GM12878 (cell line): ENCODE measurements at regions not wholly inside any gene's neighbourhood (a gene's known extent, or its start where the extent isn't known, plus 50 kb on each side); places are given as distances from the start of the nearest gene placed in this dataset.

Source experiments
- ATAC-seq: fragments of 200-7000 bp; cut with Tn5 transposase; 3 replicates; pipeline ENCODE4 v1.9.1; 2020; ENCODE audit warnings: mild to moderate bottlenecking, moderate library complexity
- BruUV-seq: library from RNA; stranded (reverse); fragments of 400-500 nt; replicated peaks from 2 replicates; lab custom pipeline; 2021; lab: Mats Ljungman, UMichigan
- CTCF ChIA-PET: fragments of 300-600 bp; sonication (Branson Sonifier 250); formaldehyde crosslinking; extraction: SDS; loops from one replicate; lab custom pipeline; 2021; ENCODE audit warnings: inconsistent platforms; lab: Yijun Ruan, JAX
- POLR2A ChIA-PET: fragments of 350-600 bp; formaldehyde crosslinking; extraction: SDS; loops from one replicate; lab custom pipeline; 2021; ENCODE audit warnings: inconsistent platforms; lab: Charles Lee
- RAD21 ChIA-PET: fragments of 300-600 bp; sonication (Branson Sonifier 250); formaldehyde crosslinking; loops from one replicate; lab custom pipeline; 2023; ENCODE audit warnings: antibody characterized with exemption; ENCODE audit not compliant: unreplicated experiment; lab: Charles Lee
- SMC1A ChIA-PET: fragments of 300-600 bp; sonication (Branson Sonifier 250); formaldehyde crosslinking; loops from one replicate; lab custom pipeline; 2023; ENCODE audit not compliant: unreplicated experiment, uncharacterized antibody; lab: Charles Lee
- DNase-seq: peaks from one replicate; pipeline ENCODE4 v3.0.0-alpha.2; 2011; ENCODE audit warnings: low read depth, low spot score
- FAIRE-seq: peaks from 3 replicates; lab custom pipeline; 2011; peaks lifted over from hg19 to GRCh38; lab: Jason Lieb, UNC
- H2AFZ ChIP-seq: 2 replicates; pipeline ENCODE4 v1.6.0; 2011; ENCODE audit warnings: low read depth, low read length, control low read depth; ENCODE audit not compliant: control insufficient read depth
- H3K27ac ChIP-seq: 2 replicates; pipeline ENCODE4 v1.5.1; 2011; ENCODE audit warnings: control low read depth; ENCODE audit not compliant: control insufficient read depth, insufficient read depth
- H3K27me3 ChIP-seq, 2 experiments: replicated peaks in 1 of 2; 2 replicates each; pipeline versions ENCODE4 v1.6.0 to v1.6.1; 2011; ENCODE audit warnings: low read length in 1 of 2; ENCODE audit not compliant: control insufficient read depth in 2 of 2, insufficient read depth in 2 of 2
- H3K36me3 ChIP-seq, 2 experiments: 2 replicates each; pipeline ENCODE4 v1.5.1; 2011; ENCODE audit warnings: low read length in 1 of 2; ENCODE audit not compliant: control insufficient read depth in 2 of 2, insufficient read depth in 2 of 2
- H3K4me1 ChIP-seq: 2 replicates; pipeline ENCODE4 v1.6.1; 2011; ENCODE audit warnings: mild to moderate bottlenecking, low read length, moderate library complexity, mixed read lengths; ENCODE audit not compliant: control insufficient read depth, insufficient read depth
- H3K4me2 ChIP-seq: 2 replicates; pipeline ENCODE4 v1.6.0; 2011; ENCODE audit warnings: control low read depth; ENCODE audit not compliant: control insufficient read depth, insufficient read depth
- H3K4me3 ChIP-seq: fragments of 200-600 bp; sonication (generic); 2 replicates; pipeline ENCODE4 v1.5.1; 2016
- H3K79me2 ChIP-seq: 2 replicates; pipeline ENCODE4 v1.6.0; 2011; ENCODE audit warnings: low read length; ENCODE audit not compliant: control insufficient read depth, insufficient read depth
- H3K9ac ChIP-seq: 2 replicates; pipeline ENCODE4 v1.8.0; 2011; ENCODE audit warnings: low read length, control low read depth, mixed read lengths; ENCODE audit not compliant: control insufficient read depth, insufficient read depth
- H3K9me3 ChIP-seq: replicated peaks from 3 replicates; pipeline ENCODE4 v1.5.1; 2011; ENCODE audit warnings: mild to moderate bottlenecking, low read length; ENCODE audit not compliant: control insufficient read depth, insufficient read depth
- H4K20me1 ChIP-seq: 2 replicates; pipeline ENCODE4 v1.6.0; 2011; ENCODE audit not compliant: control insufficient read depth, insufficient read depth
- EGR1 ChIP-seq, 2 experiments: IDR thresholded peaks; 1 replicate in 1 of 2; 2 replicates in 1 of 2; pipeline ENCODE4 v1.6.1; 2011 to 2012; ENCODE audit warnings: low read depth in 2 of 2, low read length in 2 of 2, borderline replicate concordance in 1 of 2, mild to moderate bottlenecking in 1 of 2, moderate library complexity in 1 of 2
- SPI1 ChIP-seq: IDR thresholded peaks from 2 replicates; pipeline ENCODE4 v1.6.1; 2011; ENCODE audit warnings: low read depth, mild to moderate bottlenecking, low read length, moderate library complexity, borderline replicate concordance; ENCODE audit not compliant: insufficient read depth
- ZBTB4 ChIP-seq: fragments of 450-650 bp; formaldehyde crosslinking; IDR thresholded peaks from 2 replicates; pipeline ENCODE4 v1.4.0; 2022; ENCODE audit warnings: mild to moderate bottlenecking, moderate library complexity
- WGBS: methylation state at CpG from one replicate; pipeline ENCODE4 v1.1.6; 2016; ENCODE audit warnings: low lambda C conversion rate; ENCODE audit not compliant: insufficient replicate concordance, insufficient coverage; ENCODE audit errors: missing lambda C conversion rate; 5-methylcytosine and 5-hydroxymethylcytosine counted together
- in situ Hi-C: fragments of 300-500 bp; cut with MboI; formaldehyde crosslinking; loops from 9 replicates; pipeline ENCODE4 v1.14.3; 2018; ENCODE audit warnings: mixed read lengths
- intact Hi-C: fragments of 100-400 bp; cut with micrococcal nuclease; formaldehyde crosslinking; loops from one replicate; pipeline ENCODE4 v1.14.2; 2022; ENCODE audit not compliant: unreplicated experiment

- H3K4me1 ChIP-seq = no peaks in the 10 kb centered on the region
- H4K20me1 ChIP-seq = no peaks in the 10 kb centered on the region
- ChIA-PET CTCF (no interaction called here), POLR2A (no interaction called here), RAD21 (interaction anchor here (0.5 kb wide), 1 partner anchor 61 kb away, joined by 3 read pairs; no protein-coding TSS in a partner anchor), SMC1A (interaction anchor here (0.8 kb wide), 1 partner anchor 322 kb away, joined by 3 read pairs; no protein-coding TSS in a partner anchor)
- H3K36me3 ChIP-seq = no peaks in the 10 kb centered on the region
- no peak overlapping the region for H2AFZ ChIP-seq
- no peak for FAIRE-seq
- no peak for DNase-seq
- no peak overlapping the region for H3K27ac ChIP-seq
- H3K27me3 ChIP-seq = no peaks in the 10 kb centered on the region
- BruUV-seq = no TSS peak
- intact Hi-C loops = no loop called here
- H3K4me2 ChIP-seq = no peak overlapping the region
- no peak for TF ChIP-seq ZBTB4 (CRISPR knock-in tag)
- TF ChIP-seq EGR1 (IDR thresholded peaks at IDR 0.05; ENCODE audit: borderline replicate concordance in 1 of 2, low read depth in 2 of 2, low read length in 2 of 2) = no peak
- TF ChIP-seq SPI1 = peak; percentile 65; the same call in 1 of the 2 replicates
- peak; percentile 47; the same call in 2 of the 3 replicates for ATAC-seq
- H3K9ac ChIP-seq = no peak overlapping the region
- WGBS = 0% methylated on average over 2 of the region's 2 CpGs
- H3K9me3 ChIP-seq = no peaks in the 10 kb centered on the region
- in situ Hi-C loops = no loop called here
- H3K79me2 ChIP-seq = no peaks in the 10 kb centered on the region
- no peak overlapping the region for H3K4me3 ChIP-seq
Observed at GRCh38 chr9:115941561-115942315, 211.9 kb upstream of the PAPPA start.
